OCI-LY7 (cell line): ENCODE measurements at regions not wholly inside any gene's neighbourhood (a gene's known extent, or its start where the extent isn't known, plus 50 kb on each side); places are given as distances from the start of the nearest gene placed in this dataset.

ENCODE experiments used
- BruUV-seq: library from RNA; stranded (reverse); fragments of 400-500 nt; replicated peaks from 2 replicates; lab custom pipeline; 2021; lab: Mats Ljungman, UMichigan
- CTCF ChIA-PET: fragments of 300-600 bp; sonication (Branson Sonifier 250); formaldehyde crosslinking; loops from one replicate; lab custom pipeline; 2022; ENCODE audit warnings: antibody characterized with exemption; ENCODE audit not compliant: unreplicated experiment; lab: Charles Lee
- POLR2A ChIA-PET: fragments of 300-600 bp; sonication (Branson Sonifier 250); formaldehyde crosslinking; loops from one replicate; lab custom pipeline; 2022; ENCODE audit warnings: antibody characterized with exemption; lab: Charles Lee
- DNase-seq: peaks from one replicate; pipeline ENCODE4 v3.0.0-alpha.2; 2015; ENCODE audit warnings: low spot score
- H2AFZ ChIP-seq: fragments of 200-600 bp; sonication (generic), shearing (Covaris generic); 2 replicates; pipeline ENCODE4 v1.6.1; 2014; ENCODE audit warnings: mild to moderate bottlenecking, antibody characterized with exemption, low read length, moderate library complexity
- H3K27ac ChIP-seq: fragments of 200-600 bp; sonication (generic); 2 replicates; pipeline ENCODE4 v1.5.1; 2014; ENCODE audit warnings: mixed run types, low read depth, mild to moderate bottlenecking, moderate library complexity, low read length, inconsistent platforms; ENCODE audit not compliant: poor library complexity, severe bottlenecking
- H3K36me3 ChIP-seq: fragments of 200-600 bp; sonication (generic); 2 replicates; pipeline ENCODE4 v1.6.1; 2014; ENCODE audit warnings: mild to moderate bottlenecking, antibody characterized with exemption, low read length, moderate library complexity, mixed read lengths; ENCODE audit not compliant: insufficient read depth
- H3K4me1 ChIP-seq: fragments of 200-600 bp; sonication (generic); 2 replicates; pipeline ENCODE4 v1.5.1; 2014; ENCODE audit warnings: mild to moderate bottlenecking, low read length; ENCODE audit not compliant: insufficient read depth, poor library complexity, severe bottlenecking
- H3K4me2 ChIP-seq: fragments of 200-600 bp; sonication (generic); 2 replicates; pipeline ENCODE4 v1.6.1; 2014; ENCODE audit warnings: mild to moderate bottlenecking, low read length
- H3K4me3 ChIP-seq: fragments of 200-600 bp; sonication (generic); 2 replicates; pipeline ENCODE4 v1.5.1; 2014; ENCODE audit warnings: mild to moderate bottlenecking, low read depth, low read length; ENCODE audit not compliant: poor library complexity, severe bottlenecking
- H3K79me2 ChIP-seq: fragments of 200-600 bp; sonication (generic); 2 replicates; pipeline ENCODE4 v1.6.1; 2016; ENCODE audit warnings: low read depth, mild to moderate bottlenecking, low read length, moderate library complexity, mixed read lengths; ENCODE audit not compliant: insufficient read depth
- H3K9me2 ChIP-seq: fragments of 200-600 bp; sonication (generic); 2 replicates; pipeline ENCODE4 v1.6.1; 2016; ENCODE audit warnings: mild to moderate bottlenecking, low read length, mixed read lengths; ENCODE audit not compliant: insufficient read depth
- H3K9me3 ChIP-seq: fragments of 200-600 bp; sonication (generic); 2 replicates; pipeline ENCODE4 v1.6.1; 2014; ENCODE audit warnings: mild to moderate bottlenecking, mixed run types, low read length, mixed read lengths
- H4K20me1 ChIP-seq: fragments of 200-600 bp; sonication (generic); 2 replicates; pipeline ENCODE4 v1.6.1; 2014; ENCODE audit warnings: mild to moderate bottlenecking, antibody characterized with exemption, low read length, moderate library complexity, mixed read lengths; ENCODE audit not compliant: insufficient read depth
- CTCF ChIP-seq: fragments of 200-600 bp; sonication (generic); conservative IDR thresholded peaks from 2 replicates; pipeline ENCODE4 v1.5.1; 2014; ENCODE audit warnings: mild to moderate bottlenecking, antibody characterized with exemption, low read length, moderate library complexity, mixed read lengths
- EZH2phosphoT487 ChIP-seq: fragments of 200-600 bp; sonication (generic); IDR thresholded peaks from 2 replicates; pipeline ENCODE4 v1.6.1; 2018; ENCODE audit warnings: low read depth, borderline replicate concordance, mild to moderate bottlenecking, mixed run types, antibody characterized with exemption, low read length, moderate library complexity, mixed read lengths
- intact Hi-C: fragments of 100-400 bp; cut with micrococcal nuclease; formaldehyde crosslinking; loops from one replicate; pipeline ENCODE4 v1.10.0; 2022; ENCODE audit not compliant: unreplicated experiment

- no peak overlapping the region for H2AFZ ChIP-seq
- no peak for TF ChIP-seq CTCF
- no peak for TF ChIP-seq EZH2phosphoT487
- CTCF ChIA-PET, result no interaction called here
Measured at GRCh38 chr3:4900298-4900697, 78.9 kb upstream of the BHLHE40 start.

GRCh38 chr3:4904811-4905695 lies 74.2 kb upstream of the BHLHE40 start:
- no TSS peak for BruUV-seq
- POLR2A ChIA-PET, result interaction anchor here (0.7 kb wide), 1 partner anchor 530 kb away, joined by 3 read pairs; no protein-coding TSS in a partner anchor
- Histone ChIP-seq H3K79me2 (no peaks in the 10 kb centered on the region), H2AFZ (no peak overlapping the region), H3K4me1 (no peaks in the 10 kb centered on the region), H3K9me2 (no peaks in the 10 kb centered on the region), H3K27ac (no peak overlapping the region), H3K9me3 (no peaks in the 10 kb centered on the region), H4K20me1 (no peaks in the 10 kb centered on the region), H3K4me3 (no peak overlapping the region), H3K36me3 (no peaks in the 10 kb centered on the region), H3K4me2 (no peak overlapping the region)
- intact Hi-C loops, result no loop called here
- TF ChIP-seq CTCF (no peak), EZH2phosphoT487 (no peak)
- DNase-seq, result no peak
- CTCF ChIA-PET, result no interaction called here

More at GRCh38 chr3:4900298-4900697, 78.9 kb upstream of the BHLHE40 start:
- H3K27ac ChIP-seq, result no peak overlapping the region
- H3K36me3 ChIP-seq, result no peaks in the 10 kb centered on the region
- no peak for DNase-seq
- H3K4me3 ChIP-seq, result no peak overlapping the region
- H3K4me2 ChIP-seq, result no peak overlapping the region
- H3K79me2 ChIP-seq, result no peaks in the 10 kb centered on the region
- H3K9me2 ChIP-seq, result no peaks in the 10 kb centered on the region
- intact Hi-C loops, result no loop called here
- H3K9me3 ChIP-seq, result no peaks in the 10 kb centered on the region
- POLR2A ChIA-PET, result no interaction called here
- H4K20me1 ChIP-seq, result no peaks in the 10 kb centered on the region
- H3K4me1 ChIP-seq, result no peaks in the 10 kb centered on the region
- no TSS peak for BruUV-seq

- Histone ChIP-seq H3K79me2 (no peaks in the 10 kb centered on the region), H4K20me1 (no peaks in the 10 kb centered on the region), H3K27ac (no peak overlapping the region), H3K4me3 (no peak overlapping the region), H3K4me2 (no peak overlapping the region), H3K9me2 (no peaks in the 10 kb centered on the region), H2AFZ (no peak overlapping the region), H3K36me3 (no peaks in the 10 kb centered on the region), H3K9me3 (no peaks in the 10 kb centered on the region), H3K4me1 (no peaks in the 10 kb centered on the region)
- CTCF ChIA-PET, result no interaction called here
- POLR2A ChIA-PET, result interaction anchor here (0.5 to 0.7 kb wide), 4 partner anchors 37 to 529 kb away, joined by 3 to 4 read pairs (median 3); no protein-coding TSS in a partner anchor
- intact Hi-C loops, result no loop called here
- no peak for TF ChIP-seq EZH2phosphoT487
- TF ChIP-seq CTCF, result no peak
- no peak for DNase-seq
- no TSS peak for BruUV-seq
Measured at GRCh38 chr3:4906107-4906621, 73.1 kb upstream of the BHLHE40 start.
